GM18858 (cell line): ENCODE measurements at regions not wholly inside any gene's neighbourhood (a gene's known extent, or its start where the extent isn't known, plus 50 kb on each side); places are given as distances from the start of the nearest gene placed in this dataset.

Experiments
- ATAC-seq: cut with Tn5 transposase; IDR thresholded peaks from one replicate; pipeline ENCODE4 v1.9.1; 2021; ENCODE audit not compliant: unreplicated experiment

DNA sequence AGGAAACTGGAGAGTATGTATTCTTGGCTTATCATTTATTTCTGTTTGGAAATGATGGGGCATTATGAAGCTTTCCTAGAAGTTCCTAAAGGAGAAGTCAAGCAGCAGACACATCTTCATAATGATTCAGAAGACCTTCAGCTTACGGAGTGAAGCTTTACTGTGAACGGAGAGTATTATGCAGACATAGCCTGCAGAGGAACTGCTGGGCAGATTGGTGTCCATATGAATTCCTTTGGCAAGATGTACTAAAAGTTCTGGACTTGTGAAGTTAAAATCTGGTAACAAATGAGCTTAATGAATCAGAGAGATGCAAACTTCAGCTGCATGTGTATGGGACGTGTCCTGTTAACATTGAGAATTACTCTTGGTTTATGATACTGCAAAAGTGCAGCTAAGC lies 60.1 kb downstream of the NABP1 start:
- ATAC-seq: no peak

DNA sequence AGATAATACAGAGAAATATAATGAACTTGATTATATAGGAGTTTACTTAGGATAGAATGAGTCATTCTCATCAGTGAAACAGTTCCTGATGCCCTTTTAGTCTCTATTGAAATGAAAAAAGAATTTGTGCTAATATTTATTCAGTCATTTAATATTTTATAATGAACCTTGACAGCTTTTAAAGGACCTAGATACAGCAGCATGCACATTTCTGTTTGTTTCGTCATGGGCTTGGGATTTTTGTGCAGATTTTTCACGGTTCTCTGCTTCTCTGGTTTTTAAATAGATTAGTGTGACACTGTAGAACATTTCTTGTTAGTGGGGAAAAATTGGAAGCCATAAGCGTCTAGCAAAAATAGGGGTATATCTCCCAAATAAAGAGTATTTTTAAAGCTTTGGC lies 60.7 kb downstream of the NABP1 start:
- no peak for ATAC-seq

DNA sequence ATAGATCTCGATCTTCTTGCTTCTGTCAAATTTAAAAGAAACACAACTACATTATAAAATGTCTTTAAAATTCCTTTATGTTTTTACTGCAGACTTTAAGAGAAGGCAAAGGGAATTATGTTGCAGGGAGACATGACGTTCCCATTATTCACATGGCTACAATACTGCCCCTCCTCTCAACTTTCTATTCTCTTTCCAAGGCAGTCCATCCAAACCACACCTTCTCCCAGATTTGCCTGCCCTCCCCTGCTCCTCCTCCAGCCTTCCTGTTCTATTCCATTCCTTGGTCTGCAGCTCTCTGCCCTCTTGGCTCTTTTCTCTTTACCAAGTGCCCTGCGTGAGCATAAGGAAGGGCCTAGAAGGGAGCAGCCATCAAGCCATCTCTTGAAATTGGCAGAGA lies 61.3 kb downstream of the NABP1 start:
- ATAC-seq: no peak

DNA sequence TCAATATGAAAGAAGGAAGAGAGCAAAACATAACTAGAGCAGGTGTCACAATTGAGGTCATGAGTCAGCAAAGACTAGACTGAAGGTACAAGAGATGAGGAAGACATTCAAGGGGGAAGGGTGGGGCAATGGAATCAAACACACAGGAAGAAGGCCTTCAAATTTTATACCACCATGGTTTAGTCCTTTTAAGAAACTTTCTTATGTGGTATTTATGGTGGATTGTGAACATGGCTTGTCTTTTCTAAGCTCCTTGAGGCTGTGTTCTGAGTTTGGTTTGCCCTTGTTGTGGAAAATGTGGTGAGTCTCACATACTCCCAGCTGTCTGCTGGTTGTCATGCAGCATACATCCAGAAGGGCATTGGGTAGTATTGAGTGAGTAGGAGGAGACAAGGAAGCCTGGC lies 62.1 kb downstream of the NABP1 start:
- ATAC-seq: peak; percentile 96

DNA sequence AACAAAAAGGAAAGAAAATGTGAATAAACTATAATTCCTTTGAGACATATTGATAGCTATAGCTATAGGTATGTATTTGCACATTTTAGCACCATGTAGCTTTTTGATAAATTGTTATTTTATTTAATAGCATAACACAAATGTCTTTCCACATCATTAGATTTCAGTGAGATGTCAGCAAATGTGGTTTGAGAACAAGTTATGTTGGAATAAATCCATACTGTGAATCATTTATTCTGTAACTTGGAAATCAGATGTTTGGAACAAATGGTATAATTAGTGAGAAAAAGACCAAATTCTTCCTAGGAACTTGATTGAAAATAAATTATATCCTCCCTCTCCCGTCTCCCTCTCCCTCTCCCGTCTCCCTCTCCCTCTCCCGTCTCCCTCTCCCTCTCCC lies 62.8 kb downstream of the NABP1 start:
- no peak for ATAC-seq

DNA sequence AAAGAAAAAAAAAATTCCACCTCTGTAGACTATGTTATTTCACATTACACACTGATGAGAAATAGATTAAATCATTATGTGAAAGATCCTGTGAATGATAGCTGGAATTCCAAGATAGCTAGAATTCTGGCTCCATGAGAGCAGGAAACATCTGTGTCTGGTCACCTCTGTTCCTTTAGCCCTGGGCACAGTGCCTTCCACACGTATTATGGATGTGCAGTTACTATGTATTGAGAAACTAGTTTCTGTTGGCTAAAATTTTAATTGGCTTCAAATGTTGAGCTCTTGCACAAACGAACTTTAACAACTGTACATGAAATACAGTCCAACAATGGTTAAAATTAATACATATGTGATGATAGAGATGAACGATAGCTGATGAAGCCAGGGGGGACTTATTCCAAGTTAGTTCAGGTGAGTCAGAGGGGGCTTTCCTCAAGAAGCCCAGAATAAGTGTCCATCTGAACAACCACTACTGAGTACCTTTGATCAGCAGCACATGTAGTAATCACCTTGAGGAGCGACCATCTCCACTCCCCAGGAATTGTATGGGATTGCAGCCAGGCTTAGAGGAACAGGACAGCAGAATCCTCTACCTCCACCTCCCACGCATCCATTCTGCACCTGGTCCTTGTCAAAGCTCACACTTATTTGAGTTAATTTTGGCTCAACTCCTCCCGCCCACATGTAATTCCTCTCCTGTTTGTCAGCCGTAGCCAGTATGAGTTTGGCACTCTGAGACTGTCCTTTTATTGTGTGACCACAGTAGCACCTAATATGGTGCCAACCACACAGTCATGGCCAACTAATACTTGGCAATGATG lies 68.6 kb downstream of the NABP1 start:
- no peak for ATAC-seq

DNA sequence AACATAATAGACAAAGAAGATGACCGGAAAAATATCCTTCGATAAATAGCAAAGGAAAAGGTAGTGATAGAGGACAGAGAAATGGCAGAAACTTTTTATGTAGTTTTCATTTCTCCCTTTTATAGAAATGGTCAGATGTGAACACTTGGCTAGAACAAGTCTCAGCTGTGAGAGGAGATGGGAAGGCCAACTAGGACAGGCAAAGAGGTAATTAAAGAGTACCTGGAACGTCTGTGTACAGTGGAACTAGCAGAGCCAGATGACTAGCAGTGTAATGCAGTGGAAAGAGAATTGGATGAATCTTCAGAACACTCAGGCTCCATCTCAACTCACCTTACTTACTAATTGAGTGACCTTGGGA lies 69.2 kb downstream of the NABP1 start:
- ATAC-seq: no peak

DNA sequence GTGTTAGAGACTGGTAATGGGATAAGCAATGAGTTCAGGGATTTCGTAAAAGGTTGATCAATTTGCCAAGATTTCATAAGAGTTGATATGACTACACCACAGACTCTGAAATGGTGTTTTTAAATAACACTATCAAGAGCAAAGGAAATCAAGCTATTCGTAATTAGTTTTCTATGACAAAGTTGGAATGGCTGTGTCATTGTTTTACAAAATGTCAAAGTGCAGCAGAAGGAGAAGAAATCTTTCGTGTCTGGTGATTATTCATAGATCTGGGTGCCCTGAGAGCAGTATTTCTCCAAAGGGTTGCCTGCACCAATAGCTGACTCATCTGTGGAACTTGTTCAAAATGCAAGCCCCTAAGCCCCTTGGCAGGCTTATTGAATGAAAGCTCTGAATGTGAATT lies 70.1 kb downstream of the NABP1 start:
- peak; percentile 26 for ATAC-seq

DNA sequence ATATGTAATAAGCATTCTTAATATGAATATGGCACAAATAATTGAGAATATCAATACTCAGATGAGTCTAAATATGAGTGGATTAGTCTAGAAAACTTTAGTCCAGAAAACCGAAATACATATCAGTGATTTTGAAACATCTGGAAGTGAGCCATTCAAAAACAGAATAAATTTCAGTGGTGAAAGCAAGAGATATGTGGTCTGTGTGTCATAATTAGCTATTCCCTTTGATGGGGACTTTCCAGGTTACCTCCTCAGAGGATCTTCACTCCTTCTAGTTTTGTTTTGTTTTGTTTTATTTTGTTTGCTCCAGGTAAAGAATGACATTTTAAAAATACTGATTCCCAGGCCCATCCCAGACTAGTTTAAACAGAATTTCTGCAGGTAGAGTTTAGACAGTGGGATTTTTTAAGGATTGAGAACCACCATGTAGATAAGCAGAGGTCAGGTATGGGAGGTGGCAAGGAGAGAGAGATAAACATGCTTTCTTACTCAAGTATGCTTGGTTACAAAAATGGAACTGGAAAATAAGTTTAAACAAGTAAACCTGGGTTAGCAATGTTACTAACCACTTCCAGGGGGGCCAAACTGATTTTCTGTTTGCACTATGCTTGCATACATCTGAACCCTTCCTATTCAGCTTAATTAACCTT lies 70.7 kb downstream of the NABP1 start:
- peak; percentile 86 for ATAC-seq

DNA sequence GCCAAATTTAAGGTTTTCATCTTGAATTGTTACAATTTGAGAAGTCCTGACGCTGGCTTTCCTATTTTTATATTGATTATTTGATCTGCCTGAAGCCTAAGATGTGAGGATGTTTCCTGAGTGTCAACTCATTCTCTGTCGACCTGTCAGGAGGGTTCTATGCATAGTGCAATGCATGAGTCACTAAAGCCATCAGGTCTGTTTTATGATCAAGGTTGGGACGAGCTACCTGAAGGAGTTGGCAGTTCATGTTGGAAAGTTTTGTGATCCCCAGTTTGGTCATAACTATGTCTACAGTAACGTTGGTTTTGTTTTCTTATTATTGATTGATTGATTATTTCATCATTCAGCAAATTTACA lies 71.2 kb downstream of the NABP1 start:
- no peak for ATAC-seq

DNA sequence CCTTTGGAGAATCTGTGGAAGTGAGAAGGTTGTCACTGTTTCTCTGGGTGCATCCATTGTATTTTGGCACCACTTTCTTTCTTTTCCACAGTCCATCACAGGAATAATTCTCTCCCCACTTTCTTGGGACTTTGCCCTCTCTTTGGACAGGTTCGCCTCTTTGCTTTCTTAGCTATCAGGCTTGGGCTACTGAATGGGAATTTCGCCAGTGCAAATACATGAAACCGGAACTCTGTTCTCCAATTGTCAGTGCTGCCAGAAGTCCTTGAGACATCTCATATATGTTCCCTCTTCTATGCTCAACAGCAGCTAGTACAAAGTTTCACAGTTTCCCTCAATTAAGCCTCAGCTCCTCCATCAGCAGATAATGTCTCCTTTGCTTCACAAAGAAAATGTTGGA lies 76.2 kb downstream of the NABP1 start:
- no peak for ATAC-seq

DNA sequence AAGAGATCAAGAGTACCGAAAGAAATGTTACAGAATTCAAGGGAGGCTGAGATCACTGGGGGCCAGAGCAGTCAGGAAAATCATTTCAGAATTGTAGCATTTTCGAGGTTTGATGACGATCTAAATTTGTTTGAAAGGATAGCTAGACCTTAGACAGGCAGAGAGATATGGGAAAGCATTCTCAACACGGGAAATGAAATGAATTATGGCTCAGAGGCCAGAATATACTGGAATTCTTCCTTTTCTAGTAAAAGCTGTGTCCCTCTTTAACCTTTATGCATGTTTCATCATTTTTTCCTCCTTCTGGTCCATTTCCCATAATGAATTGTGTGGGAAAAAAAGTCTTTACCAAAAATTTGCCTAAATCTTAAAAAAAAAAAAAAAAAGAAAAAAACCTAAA lies 78.8 kb downstream of the NABP1 start:
- no peak for ATAC-seq

DNA sequence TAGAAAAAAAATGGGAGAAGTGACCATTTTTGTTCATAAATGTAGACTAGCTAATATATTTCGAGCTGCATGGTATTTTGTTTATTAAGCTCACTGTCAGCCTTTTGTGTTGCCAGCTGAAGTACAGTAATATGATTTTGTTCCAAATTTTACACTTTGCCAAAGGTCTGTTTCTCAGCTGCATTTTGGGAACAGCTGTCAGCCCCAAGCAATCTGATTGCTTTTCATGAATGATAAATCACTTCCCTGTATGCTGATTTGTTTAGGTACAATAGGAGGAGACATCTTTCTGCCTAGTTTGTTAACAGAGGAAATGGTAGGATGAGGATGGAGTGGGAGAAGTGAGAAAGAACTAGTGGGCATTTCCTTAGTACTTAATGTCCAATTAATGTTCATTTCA lies 79.3 kb downstream of the NABP1 start:
- no peak for ATAC-seq

DNA sequence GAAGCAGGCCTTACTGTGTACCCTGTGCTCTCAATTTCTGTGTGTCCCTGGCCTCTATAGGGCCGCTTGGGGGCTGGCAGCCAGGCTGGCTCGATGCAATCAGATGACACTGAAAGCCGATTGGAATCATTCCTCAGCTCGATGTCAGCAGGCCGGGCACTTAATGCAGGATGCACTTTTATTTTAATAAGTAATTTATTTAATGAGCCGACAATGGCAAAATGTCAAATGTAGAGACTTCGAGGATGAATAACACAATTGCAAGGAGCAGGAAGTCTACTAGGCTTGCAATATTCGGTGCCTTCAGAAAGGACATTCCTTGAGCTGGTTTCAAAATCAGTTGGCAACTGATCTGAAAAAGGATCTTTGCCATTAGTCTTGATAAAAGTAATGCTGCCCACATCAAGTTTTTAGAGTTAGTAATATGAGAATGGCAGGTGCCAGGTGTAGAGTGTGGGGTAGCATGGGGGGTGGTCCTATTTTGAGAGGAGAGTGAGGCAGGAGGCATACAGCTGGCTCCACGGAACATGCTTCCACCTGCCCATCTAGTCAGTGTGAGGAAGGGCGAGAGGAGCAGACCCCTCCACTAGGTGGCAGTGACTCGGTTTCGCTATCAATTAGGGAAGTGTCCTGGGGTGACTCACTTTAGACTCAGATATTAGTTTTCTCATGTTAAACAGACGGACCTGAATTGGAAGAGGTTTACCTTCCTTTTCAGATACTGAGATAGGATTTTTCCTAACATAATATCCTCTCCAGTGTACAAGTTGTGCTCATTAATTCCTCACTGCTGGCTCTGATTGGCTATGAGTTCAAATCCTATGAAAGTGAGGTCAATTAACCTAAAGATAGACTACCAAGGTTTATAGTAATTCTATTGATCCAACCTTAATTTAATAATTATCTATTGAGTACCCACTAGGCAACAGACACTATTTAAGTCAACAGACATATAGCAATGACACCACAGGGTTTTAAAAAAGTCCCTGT lies 80.9 kb downstream of the NABP1 start:
- peak; percentile 100 for ATAC-seq

DNA sequence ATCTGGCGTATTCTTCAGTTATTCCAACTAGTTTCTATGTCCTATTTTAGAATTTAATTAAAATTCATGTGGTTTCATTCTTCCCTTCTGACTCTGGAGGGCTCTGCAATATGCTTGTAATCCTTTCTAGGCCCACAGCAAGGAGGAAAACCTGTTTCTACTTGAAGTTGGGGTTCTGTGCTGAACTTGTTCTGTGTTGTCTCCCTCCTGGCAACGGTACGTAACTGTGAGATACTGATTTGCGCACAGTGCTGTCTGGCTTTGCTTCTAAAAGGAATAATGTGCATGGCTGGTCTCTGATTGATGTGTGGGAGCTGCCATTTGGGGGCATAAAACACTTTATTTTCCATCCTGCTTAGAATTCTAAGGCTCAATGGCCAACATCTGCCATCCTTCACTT lies 81.7 kb downstream of the NABP1 start:
- ATAC-seq: no peak

DNA sequence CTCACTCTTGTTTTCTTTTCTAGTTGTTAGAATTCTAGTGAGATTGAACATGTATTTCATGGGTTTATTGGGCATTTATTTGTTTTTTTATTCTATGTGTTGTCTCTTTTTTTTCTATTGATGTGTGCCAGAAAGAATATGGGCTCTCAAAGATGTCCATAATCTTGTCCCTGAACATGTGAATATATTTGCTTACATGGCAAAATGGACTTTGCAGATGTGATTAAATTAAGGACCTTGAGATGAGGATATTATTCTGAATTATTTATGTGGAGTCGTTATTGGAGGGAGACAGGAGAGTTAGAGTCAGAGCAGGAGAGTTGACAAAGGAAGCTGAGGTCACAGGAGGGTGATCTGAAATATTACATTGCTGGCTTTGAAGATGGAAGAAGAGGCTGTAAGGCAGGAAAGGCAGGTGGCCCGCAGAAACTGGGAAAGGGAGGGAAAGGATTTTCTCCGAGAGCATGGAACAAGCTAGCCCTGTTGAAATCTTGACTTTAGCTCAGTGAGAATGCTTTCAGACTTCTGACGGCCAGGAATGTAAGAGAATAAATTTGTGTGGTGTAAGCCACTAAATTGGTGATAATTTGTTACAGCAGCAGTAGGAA lies 82.8 kb downstream of the NABP1 start:
- ATAC-seq: no peak

DNA sequence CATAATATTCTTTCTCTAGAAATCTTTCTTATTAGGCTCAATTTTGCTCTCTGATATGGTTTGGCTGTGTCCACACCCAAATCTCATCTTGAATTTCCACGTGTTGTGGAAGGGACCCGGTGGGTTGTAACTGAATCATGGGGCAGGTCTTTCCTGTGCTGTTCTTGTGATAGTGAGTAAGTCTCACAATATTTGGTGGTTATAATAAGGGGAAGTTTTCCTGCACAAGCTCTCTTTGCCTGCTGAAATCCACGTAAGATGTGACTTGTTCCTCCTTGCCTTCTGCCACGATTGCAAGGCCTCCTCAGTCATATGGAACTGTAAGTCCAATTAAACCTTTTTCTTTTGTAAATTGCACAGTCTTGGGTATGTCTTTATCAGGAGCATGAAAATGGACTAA lies 73.8 kb downstream of the CAVIN2 start:
- no peak for ATAC-seq

DNA sequence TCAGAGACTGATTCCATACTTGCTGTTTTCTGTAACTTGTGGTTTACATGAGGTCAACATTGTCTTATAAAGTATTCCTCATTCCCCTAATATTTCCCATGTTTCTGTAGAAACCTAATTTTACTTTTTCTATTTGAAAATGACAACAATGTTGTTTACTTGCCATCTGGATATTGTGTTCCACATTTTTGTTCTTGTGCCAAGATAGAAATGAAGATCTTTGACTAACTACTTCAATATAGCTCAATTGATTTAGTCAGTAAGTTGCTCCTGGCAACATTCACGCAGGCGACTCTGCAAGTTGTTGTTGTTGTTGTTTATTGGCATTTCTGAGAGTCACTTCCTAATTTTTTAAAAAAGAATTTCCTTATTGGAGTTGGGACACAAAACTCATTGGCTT lies 69.5 kb downstream of the CAVIN2 start:
- ATAC-seq: no peak

DNA sequence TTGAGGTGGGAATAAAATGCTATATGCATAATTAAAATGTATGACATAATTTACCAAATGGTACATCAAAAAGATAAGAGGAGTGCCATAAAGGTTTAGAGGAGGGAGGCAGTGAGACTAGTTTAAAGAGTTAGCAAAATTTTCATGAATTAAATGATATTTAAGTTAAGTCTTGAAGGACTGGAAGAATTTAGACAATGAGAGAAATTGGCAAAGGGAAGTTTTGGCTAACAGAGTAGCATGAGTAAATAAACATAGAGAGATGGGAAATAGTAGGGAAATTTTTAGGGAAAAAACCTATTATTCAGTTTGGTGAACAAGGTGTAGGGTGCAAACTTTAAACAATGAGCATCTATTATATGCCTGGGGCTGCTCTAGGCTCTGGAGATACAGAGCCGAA lies 68.8 kb downstream of the CAVIN2 start:
- no peak for ATAC-seq

DNA sequence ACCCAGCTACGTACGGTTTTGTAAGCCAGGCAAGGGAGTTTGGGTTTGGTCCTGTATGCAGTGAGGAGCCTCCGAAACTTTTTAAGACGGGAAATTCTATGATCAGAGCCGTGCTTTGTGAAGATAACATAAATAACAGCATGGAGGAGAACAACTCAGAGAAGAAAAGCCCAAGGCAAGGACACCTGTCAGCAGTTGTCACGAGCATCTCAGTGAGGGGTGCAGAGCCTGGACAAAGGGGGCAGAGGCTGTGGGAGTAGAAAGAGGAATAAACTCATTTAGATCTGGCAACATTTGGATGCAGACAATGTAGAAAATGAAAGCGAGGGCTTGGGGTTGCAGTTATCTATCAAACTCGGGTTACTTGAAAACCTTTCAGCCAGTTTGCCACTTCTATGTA lies 64.5 kb downstream of the CAVIN2 start:
- no peak for ATAC-seq

DNA sequence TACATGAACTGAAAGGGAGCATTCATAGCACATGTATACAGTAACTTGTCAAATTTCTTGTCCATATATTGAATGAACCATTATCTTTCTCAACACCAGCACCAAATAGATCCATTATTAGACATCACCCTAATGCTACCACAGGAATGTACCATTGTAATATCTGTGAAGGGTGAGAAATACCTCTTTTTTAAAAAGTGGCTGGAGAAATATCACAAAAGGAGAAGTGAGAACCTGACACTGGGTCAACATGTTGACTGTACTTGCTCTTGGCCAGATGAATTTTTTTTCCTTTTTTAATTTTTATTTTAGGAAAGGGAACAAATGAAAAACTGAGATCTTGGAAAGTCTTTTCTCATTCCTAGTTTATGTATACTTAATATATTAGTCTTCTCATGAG lies 63.5 kb downstream of the CAVIN2 start:
- ATAC-seq: peak; percentile 70
